VCaP (cell line): ENCODE measurements at regions not wholly inside any gene's neighbourhood (a gene's known extent, or its start where the extent isn't known, plus 50 kb on each side); places are given as distances from the start of the nearest gene placed in this dataset.
"Not testable (repeated sequence)": the region's sequence is repeated elsewhere in the genome, so short reads cannot be mapped to it uniquely, and the experiment has no call there.

Experiments
- H3K27ac ChIP-seq: fragments of 450-650 bp; 2 replicates; pipeline ENCODE4 v1.5.1; 2017
- TF ChIP-seq, protein P1 (sequence below): fragments of 450-650 bp; conservative IDR thresholded peaks from 2 replicates; pipeline ENCODE4 v1.5.1; 2017; ENCODE audit warnings: mild to moderate bottlenecking, moderate library complexity

DNA sequence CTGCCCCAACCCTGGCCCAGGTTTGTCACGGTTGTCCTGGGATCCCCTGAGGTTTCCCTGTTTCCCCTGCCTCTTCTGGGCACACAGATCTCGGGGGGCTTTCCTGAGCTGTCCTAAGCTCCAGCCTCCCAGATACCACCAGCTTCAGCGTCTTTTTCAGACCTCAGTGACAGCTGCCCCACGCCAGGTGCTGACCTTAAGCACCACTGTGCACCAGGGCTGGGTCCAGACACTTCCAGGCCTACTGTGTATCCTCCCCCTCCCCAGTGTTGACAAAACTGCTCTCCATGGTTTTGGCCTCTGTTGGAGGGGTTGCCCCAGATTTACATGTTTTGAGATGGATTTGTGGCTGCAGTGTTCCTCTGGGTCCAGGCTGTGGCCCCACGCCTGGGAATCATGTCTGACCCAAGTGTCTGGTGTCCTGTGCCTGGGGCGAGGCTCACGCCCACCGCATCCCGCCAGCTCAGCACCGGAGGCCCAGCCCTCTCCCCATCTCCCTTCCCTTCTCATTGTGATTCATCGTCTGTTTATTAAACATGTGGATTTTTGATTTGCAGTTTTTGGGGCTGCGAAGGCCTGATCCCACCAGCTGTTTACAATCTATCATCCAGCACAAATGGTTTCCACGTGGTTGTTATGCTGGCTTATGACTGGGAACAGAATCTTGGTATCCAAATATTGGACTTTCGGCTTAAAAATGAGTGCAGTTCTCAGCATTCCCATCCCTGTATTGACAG is 82.1 kb downstream of the METRNL start:
- TF ChIP-seq, protein P1, sequence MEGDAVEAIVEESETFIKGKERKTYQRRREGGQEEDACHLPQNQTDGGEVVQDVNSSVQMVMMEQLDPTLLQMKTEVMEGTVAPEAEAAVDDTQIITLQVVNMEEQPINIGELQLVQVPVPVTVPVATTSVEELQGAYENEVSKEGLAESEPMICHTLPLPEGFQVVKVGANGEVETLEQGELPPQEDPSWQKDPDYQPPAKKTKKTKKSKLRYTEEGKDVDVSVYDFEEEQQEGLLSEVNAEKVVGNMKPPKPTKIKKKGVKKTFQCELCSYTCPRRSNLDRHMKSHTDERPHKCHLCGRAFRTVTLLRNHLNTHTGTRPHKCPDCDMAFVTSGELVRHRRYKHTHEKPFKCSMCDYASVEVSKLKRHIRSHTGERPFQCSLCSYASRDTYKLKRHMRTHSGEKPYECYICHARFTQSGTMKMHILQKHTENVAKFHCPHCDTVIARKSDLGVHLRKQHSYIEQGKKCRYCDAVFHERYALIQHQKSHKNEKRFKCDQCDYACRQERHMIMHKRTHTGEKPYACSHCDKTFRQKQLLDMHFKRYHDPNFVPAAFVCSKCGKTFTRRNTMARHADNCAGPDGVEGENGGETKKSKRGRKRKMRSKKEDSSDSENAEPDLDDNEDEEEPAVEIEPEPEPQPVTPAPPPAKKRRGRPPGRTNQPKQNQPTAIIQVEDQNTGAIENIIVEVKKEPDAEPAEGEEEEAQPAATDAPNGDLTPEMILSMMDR, result no peak

DNA sequence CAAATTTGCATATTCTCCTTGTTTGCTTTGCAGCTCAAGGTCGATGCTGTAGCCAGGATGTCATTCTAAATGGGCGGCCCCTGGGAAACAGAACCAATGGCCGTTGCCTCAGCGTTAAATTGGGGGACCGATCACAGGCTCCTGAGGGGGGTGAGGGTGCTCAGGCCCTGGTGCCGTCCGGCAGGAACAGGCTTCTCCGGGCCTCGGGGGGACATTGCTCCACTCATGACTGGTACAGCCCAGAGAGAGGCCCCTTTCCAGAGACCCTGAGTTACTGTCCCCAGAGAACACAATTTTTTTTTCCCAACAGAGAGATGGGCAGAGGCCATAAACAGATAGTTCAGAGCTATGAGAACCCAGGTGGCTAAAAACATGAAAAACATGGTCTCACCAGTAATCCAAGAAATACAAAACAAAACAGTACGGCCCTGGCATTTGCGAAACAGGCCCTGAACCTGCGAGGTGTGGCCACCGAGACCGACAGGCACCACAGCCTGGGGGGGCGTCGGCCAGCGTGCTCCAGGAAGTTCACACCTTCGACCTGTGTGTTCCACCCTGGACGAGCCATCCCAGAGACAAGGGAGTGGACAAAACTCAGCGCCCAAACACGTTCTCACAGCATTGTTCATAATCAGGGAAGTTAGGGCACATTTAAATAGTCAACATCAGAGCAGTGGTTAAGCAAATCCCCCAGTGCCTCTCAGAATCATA is 82.8 kb downstream of the METRNL start:
- TF ChIP-seq, protein P1, result no peak
- H3K27ac ChIP-seq, result no peak overlapping the region

More for the DNA sequence above, 82.1 kb downstream of the METRNL start:
- no peak overlapping the region for H3K27ac ChIP-seq

DNA sequence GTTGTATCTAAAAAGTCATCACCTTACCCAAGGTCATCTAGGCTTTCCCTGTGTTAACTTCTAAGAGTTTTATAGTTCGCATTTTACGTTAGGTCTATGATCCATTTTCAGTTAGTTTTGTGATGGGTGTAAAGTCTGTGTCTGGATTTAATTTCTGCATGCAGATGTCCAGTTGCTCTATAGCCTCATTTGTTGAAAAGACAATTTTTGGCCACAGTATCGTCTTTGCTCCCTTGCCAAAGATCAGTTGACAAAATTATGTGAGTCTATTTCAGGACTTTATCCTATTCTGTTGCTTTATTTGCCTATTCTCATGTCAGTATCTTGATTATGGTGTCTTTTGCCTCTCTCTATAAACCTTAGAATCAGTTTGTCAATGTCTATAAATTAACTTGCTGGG is 85.1 kb downstream of the METRNL start:
- TF ChIP-seq, protein P1, result no peak
- H3K27ac ChIP-seq, result no peak overlapping the region

GRCh38 chr17:83170571-83171260 is 91.3 kb downstream of the METRNL start:
- H3K27ac ChIP-seq, result no peak overlapping the region
- TF ChIP-seq, protein P1, result no peak

GRCh38 chr17:83171661-83172060 is 92.3 kb downstream of the METRNL start:
- TF ChIP-seq, protein P1, result no peak
- no peak overlapping the region for H3K27ac ChIP-seq

- not testable (repeated sequence) for H3K27ac ChIP-seq
Measured at GRCh38 chr17:83172099-83172498, 92.7 kb downstream of the METRNL start.

DNA sequence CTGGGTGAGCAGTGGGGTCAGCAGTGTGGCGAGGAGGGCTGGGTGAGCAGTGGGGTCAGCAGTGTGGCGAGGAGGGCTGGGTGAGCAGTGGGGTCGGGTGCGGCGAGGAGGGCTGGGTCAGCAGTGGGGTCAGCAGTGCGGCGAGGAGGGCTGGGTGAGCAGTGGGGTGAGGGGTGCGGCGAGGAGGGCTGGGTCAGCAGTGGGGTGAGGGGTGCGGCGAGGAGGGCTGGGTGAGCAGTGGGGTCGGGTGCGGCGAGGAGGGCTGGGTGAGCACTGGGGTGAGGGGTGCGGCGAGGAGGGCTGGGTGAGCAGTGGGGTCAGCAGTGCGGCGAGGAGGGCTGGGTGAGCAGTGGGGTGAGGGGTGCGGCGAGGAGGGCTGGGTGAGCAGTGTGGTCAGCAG is 93.2 kb downstream of the METRNL start:
- not testable (repeated sequence) for H3K27ac ChIP-seq

DNA sequence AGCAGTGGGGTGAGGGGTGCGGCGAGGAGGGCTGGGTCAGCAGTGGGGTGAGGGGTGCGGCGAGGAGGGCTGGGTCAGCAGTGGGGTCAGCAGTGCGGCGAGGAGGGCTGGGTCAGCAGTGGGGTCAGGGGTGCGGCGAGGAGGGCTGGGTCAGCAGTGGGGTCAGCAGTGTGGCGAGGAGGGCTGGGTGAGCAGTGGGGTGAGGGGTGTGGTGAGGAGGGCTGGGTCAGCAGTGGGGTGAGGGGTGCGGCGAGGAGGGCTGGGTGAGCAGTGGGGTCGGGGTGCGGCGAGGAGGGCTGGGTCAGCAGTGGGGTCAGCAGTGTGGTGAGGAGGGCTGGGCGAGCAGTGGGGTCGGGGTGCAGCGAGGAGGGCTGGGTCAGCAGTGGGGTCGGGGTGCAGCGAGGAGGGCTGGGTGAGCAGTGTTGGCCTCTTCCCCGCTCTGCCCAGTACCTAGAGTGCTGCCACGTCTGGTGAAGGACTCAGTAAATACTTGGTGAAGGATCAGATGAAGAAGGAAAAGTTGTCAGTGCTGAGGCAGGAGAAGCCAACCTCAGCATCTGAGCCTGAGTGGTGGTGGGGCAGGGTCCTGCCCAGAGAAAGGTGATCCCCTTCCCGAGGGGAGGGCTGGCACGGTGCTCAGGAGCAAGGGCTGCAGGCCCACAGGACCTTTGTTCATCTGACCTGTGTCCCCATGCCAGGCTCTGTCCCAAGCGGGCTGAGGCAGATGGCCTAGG is 93.9 kb downstream of the METRNL start:
- H3K27ac ChIP-seq, result peak overlapping the region; percentile 85
